ENCODE measurements at regions not wholly inside any gene's neighbourhood (a gene's known extent, or its start where the extent isn't known, plus 50 kb on each side); places are given as distances from the start of the nearest gene placed in this dataset.

DNA sequence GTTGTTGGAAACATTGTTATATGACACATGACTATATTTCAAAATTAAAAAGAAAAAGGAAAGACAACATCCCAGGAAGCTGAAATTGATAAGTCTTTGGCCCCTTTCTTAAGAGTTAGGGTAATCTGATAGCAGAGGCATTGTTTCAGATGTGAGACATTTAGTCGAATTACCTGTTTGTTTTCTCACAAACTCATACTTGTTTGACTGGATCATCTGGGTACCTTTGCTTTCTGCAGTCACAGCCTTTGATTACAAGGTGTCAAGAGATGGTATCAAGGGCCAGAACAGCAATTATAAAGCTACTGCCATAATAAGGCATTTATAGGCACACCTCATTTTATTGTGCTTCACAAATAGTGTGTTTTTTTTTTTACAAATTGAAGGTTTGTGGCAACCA lies 136.3 kb downstream of the DUSP10 start (continued):
- TF ChIP-seq, protein P1, sequence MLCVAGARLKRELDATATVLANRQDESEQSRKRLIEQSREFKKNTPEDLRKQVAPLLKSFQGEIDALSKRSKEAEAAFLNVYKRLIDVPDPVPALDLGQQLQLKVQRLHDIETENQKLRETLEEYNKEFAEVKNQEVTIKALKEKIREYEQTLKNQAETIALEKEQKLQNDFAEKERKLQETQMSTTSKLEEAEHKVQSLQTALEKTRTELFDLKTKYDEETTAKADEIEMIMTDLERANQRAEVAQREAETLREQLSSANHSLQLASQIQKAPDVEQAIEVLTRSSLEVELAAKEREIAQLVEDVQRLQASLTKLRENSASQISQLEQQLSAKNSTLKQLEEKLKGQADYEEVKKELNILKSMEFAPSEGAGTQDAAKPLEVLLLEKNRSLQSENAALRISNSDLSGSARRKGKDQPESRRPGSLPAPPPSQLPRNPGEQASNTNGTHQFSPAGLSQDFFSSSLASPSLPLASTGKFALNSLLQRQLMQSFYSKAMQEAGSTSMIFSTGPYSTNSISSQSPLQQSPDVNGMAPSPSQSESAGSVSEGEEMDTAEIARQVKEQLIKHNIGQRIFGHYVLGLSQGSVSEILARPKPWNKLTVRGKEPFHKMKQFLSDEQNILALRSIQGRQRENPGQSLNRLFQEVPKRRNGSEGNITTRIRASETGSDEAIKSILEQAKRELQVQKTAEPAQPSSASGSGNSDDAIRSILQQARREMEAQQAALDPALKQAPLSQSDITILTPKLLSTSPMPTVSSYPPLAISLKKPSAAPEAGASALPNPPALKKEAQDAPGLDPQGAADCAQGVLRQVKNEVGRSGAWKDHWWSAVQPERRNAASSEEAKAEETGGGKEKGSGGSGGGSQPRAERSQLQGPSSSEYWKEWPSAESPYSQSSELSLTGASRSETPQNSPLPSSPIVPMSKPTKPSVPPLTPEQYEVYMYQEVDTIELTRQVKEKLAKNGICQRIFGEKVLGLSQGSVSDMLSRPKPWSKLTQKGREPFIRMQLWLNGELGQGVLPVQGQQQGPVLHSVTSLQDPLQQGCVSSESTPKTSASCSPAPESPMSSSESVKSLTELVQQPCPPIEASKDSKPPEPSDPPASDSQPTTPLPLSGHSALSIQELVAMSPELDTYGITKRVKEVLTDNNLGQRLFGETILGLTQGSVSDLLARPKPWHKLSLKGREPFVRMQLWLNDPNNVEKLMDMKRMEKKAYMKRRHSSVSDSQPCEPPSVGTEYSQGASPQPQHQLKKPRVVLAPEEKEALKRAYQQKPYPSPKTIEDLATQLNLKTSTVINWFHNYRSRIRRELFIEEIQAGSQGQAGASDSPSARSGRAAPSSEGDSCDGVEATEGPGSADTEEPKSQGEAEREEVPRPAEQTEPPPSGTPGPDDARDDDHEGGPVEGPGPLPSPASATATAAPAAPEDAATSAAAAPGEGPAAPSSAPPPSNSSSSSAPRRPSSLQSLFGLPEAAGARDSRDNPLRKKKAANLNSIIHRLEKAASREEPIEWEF (IDR thresholded peaks at IDR 0.05; ENCODE audit: insufficient replicate concordance, low read depth, low read length), result no peak

DNA sequence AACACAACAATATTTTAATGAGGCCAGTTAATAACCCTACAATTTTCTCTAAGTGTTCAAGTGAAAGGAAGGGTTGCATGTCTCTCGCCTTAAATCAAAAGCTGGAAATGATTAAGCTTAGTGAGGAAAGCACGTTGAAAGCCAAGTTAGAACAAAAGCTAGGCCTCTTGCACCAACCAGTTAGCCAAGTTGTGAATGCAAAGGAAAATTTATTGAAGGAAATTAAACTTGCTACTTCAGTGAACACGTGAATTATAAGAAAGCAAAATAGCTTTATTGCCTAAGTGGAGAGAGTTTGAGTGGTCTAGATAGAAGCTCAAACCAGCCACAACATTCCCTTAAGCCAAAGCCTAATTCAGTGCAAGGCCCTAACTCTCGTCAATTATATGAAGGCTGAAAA lies 135.6 kb downstream of the DUSP10 start:
- no peak for ATAC-seq
- ChIA-PET SMC1A (ENCODE audit: uncharacterized antibody, unreplicated experiment) (interaction anchor here (0.6 to 2.0 kb wide), 4 partner anchors 9 to 403 kb away, joined by 3 to 6 read pairs (median 4); no protein-coding TSS in a partner anchor), RAD21 (ENCODE audit: unreplicated experiment) (no interaction called here), CTCF (interaction anchor here (0.7 to 1.8 kb wide), 3 partner anchors 11 to 95 kb away, joined by 3 to 6 read pairs (median 6); no protein-coding TSS in a partner anchor), POLR2A (no interaction called here)
- no peaks in the 10 kb centered on the region for H3K79me2 ChIP-seq (ENCODE audit: control insufficient read depth, insufficient read depth, low read length)
- no peak for DNase-seq (ENCODE audit: low read depth, low spot score)
- H3K9ac ChIP-seq (ENCODE audit: control insufficient read depth, insufficient read depth, low read length), result no peak overlapping the region
- no peaks in the 10 kb centered on the region for H3K9me3 ChIP-seq (replicated peaks; ENCODE audit: control insufficient read depth, insufficient read depth, low read length)
- H3K27ac ChIP-seq (ENCODE audit: control insufficient read depth, insufficient read depth), result no peak overlapping the region
- no peaks in the 10 kb centered on the region for H4K20me1 ChIP-seq (ENCODE audit: control insufficient read depth, insufficient read depth)
- in situ Hi-C loops (cut with MboI) (no loop called here), intact Hi-C loops (cut with micrococcal nuclease; ENCODE audit: unreplicated experiment) (no loop called here)
- no peaks in the 10 kb centered on the region for H3K4me1 ChIP-seq (ENCODE audit: control insufficient read depth, insufficient read depth, low read length)
- H3K36me3 ChIP-seq (ENCODE audit: control insufficient read depth in 2 of 2, insufficient read depth in 2 of 2, low read length in 1 of 2), result no peaks in the 10 kb centered on the region
- no TSS peak for BruUV-seq (replicated peaks)
- no peaks in the 10 kb centered on the region for H3K27me3 ChIP-seq (replicated peaks in 1 of 2; ENCODE audit: control insufficient read depth in 2 of 2, insufficient read depth in 2 of 2, low read length in 1 of 2)
- H3K4me2 ChIP-seq (ENCODE audit: control insufficient read depth, insufficient read depth), result no peak overlapping the region
- FAIRE-seq, result no peak
- WGBS (ENCODE audit: insufficient coverage, insufficient replicate concordance, low lambda C conversion rate, missing lambda C conversion rate), result 63% methylated on average over 4 of the region's 4 CpGs
- no peak overlapping the region for H3K4me3 ChIP-seq
- no peak overlapping the region for H2AFZ ChIP-seq (ENCODE audit: control insufficient read depth, low read depth, low read length)
- TF ChIP-seq, protein P2, sequence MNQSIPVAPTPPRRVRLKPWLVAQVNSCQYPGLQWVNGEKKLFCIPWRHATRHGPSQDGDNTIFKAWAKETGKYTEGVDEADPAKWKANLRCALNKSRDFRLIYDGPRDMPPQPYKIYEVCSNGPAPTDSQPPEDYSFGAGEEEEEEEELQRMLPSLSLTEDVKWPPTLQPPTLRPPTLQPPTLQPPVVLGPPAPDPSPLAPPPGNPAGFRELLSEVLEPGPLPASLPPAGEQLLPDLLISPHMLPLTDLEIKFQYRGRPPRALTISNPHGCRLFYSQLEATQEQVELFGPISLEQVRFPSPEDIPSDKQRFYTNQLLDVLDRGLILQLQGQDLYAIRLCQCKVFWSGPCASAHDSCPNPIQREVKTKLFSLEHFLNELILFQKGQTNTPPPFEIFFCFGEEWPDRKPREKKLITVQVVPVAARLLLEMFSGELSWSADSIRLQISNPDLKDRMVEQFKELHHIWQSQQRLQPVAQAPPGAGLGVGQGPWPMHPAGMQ (IDR thresholded peaks at IDR 0.05; ENCODE audit: borderline replicate concordance), result no peak
- TF ChIP-seq, protein P3, sequence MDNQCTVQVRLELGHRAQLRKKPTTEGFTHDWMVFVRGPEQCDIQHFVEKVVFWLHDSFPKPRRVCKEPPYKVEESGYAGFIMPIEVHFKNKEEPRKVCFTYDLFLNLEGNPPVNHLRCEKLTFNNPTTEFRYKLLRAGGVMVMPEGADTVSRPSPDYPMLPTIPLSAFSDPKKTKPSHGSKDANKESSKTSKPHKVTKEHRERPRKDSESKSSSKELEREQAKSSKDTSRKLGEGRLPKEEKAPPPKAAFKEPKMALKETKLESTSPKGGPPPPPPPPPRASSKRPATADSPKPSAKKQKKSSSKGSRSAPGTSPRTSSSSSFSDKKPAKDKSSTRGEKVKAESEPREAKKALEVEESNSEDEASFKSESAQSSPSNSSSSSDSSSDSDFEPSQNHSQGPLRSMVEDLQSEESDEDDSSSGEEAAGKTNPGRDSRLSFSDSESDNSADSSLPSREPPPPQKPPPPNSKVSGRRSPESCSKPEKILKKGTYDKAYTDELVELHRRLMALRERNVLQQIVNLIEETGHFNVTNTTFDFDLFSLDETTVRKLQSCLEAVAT (IDR thresholded peaks at IDR 0.05), result no peak
- TF ChIP-seq GATAD2B (conservative IDR thresholded peaks at IDR 0.05; ENCODE audit: low read depth), result no peak
- no peak for TF ChIP-seq ATF7 (IDR thresholded peaks at IDR 0.05; ENCODE audit: low read depth)
- TF ChIP-seq CHD2 (IDR thresholded peaks at IDR 0.05; ENCODE audit: borderline replicate concordance, low read depth, low read length), result no peak
- no peak for TF ChIP-seq GABPA (IDR thresholded peaks at IDR 0.05; ENCODE audit: low read depth)
- no peak for TF ChIP-seq RB1 (IDR thresholded peaks at IDR 0.05; ENCODE audit: borderline replicate concordance)
- TF ChIP-seq, protein P4, sequence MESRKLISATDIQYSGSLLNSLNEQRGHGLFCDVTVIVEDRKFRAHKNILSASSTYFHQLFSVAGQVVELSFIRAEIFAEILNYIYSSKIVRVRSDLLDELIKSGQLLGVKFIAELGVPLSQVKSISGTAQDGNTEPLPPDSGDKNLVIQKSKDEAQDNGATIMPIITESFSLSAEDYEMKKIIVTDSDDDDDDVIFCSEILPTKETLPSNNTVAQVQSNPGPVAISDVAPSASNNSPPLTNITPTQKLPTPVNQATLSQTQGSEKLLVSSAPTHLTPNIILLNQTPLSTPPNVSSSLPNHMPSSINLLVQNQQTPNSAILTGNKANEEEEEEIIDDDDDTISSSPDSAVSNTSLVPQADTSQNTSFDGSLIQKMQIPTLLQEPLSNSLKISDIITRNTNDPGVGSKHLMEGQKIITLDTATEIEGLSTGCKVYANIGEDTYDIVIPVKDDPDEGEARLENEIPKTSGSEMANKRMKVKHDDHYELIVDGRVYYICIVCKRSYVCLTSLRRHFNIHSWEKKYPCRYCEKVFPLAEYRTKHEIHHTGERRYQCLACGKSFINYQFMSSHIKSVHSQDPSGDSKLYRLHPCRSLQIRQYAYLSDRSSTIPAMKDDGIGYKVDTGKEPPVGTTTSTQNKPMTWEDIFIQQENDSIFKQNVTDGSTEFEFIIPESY (IDR thresholded peaks at IDR 0.05), result no peak
- TF ChIP-seq, protein P5, sequence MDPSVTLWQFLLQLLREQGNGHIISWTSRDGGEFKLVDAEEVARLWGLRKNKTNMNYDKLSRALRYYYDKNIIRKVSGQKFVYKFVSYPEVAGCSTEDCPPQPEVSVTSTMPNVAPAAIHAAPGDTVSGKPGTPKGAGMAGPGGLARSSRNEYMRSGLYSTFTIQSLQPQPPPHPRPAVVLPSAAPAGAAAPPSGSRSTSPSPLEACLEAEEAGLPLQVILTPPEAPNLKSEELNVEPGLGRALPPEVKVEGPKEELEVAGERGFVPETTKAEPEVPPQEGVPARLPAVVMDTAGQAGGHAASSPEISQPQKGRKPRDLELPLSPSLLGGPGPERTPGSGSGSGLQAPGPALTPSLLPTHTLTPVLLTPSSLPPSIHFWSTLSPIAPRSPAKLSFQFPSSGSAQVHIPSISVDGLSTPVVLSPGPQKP (IDR thresholded peaks at IDR 0.05; ENCODE audit: low read depth, low read length), result no peak
- TF ChIP-seq TAF1 (IDR thresholded peaks at IDR 0.05; ENCODE audit: borderline replicate concordance, low read depth, low read length), result no peak
- TF ChIP-seq TBL1XR1 (IDR thresholded peaks at IDR 0.05; ENCODE audit: low read depth, low read length), result no peak
